ENCODE measurements at regions not wholly inside any gene's neighbourhood (a gene's known extent, or its start where the extent isn't known, plus 50 kb on each side); places are given as distances from the start of the nearest gene placed in this dataset.

DNA sequence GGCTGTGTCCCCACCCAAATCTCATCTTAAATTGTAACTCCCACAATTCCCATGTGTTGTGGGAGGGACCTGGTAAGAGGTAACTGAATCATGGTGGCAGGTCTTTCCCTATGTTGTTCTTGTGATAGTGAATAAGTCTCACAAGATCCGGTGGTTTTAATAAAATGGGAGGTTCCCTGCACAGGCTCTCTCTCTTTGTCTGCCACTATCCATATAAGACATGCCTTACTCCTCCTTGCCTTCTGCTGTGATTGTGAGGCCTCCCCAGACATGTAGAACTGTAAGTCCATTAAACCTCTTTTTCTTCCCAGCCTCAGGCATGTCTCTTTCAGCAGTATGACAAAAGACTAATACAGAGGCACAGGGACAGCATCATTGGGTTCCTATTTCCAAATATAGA lies 381.2 kb downstream of the SFMBT2 start:
- TF ChIP-seq, protein P1, sequence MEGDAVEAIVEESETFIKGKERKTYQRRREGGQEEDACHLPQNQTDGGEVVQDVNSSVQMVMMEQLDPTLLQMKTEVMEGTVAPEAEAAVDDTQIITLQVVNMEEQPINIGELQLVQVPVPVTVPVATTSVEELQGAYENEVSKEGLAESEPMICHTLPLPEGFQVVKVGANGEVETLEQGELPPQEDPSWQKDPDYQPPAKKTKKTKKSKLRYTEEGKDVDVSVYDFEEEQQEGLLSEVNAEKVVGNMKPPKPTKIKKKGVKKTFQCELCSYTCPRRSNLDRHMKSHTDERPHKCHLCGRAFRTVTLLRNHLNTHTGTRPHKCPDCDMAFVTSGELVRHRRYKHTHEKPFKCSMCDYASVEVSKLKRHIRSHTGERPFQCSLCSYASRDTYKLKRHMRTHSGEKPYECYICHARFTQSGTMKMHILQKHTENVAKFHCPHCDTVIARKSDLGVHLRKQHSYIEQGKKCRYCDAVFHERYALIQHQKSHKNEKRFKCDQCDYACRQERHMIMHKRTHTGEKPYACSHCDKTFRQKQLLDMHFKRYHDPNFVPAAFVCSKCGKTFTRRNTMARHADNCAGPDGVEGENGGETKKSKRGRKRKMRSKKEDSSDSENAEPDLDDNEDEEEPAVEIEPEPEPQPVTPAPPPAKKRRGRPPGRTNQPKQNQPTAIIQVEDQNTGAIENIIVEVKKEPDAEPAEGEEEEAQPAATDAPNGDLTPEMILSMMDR (IDR thresholded peaks at IDR 0.05; ENCODE audit: poor library complexity): no peak
- no peak for TF ChIP-seq EZH2phosphoT487 (IDR thresholded peaks at IDR 0.05; ENCODE audit: low read depth, severe bottlenecking, unreplicated experiment)
